Activated CD8-positive, alpha-beta T cell treated with anti-CD3 and anti-CD28 coated beads, Interleukin-2, amount 10 ng/mL, durations not matched to agents 7 days and 5 days (primary cell): ENCODE measurements at regions not wholly inside any gene's neighbourhood (a gene's known extent, or its start where the extent isn't known, plus 50 kb on each side); places are given as distances from the start of the nearest gene placed in this dataset.
A peak's percentile ranks its signal among the peaks of the same experiment; 100 is the strongest.

ENCODE experiments used
- ATAC-seq: fragments of 150-1000 bp; cut with Tn5 transposase; one replicate; pipeline ENCODE4 v1.10.0; 2021; ENCODE audit warnings: moderate library complexity
- CTCF ChIA-PET: fragments of 350-600 bp; sonication (Branson Sonifier 250); formaldehyde crosslinking; loops from one replicate; lab custom pipeline; 2021; ENCODE audit warnings: antibody characterized with exemption; lab: Charles Lee
- POLR2A ChIA-PET: fragments of 350-600 bp; sonication (Branson Sonifier 250); formaldehyde crosslinking; loops from one replicate; lab custom pipeline; 2021; ENCODE audit warnings: antibody characterized with exemption; lab: Charles Lee
- DNase-seq: peaks from one replicate; pipeline ENCODE4 v3.0.0-alpha.2; 2020
- H3K27ac Mint-ChIP-seq: one replicate; pipeline ENCODE4 v1.8.0; 2021; ENCODE audit warnings: mild to moderate bottlenecking, mixed read lengths
- H3K27me3 Mint-ChIP-seq: one replicate; pipeline ENCODE4 v1.8.0; 2021; ENCODE audit warnings: low read depth, mixed read lengths
- H3K36me3 Mint-ChIP-seq: one replicate; pipeline ENCODE4 v1.8.0; 2021; ENCODE audit warnings: low read depth, mixed read lengths
- H3K4me1 Mint-ChIP-seq: one replicate; pipeline ENCODE4 v1.8.0; 2021; ENCODE audit warnings: low read depth, mixed read lengths
- H3K4me3 Mint-ChIP-seq: one replicate; pipeline ENCODE4 v1.8.0; 2021; ENCODE audit warnings: mild to moderate bottlenecking, mixed read lengths
- H3K9me3 Mint-ChIP-seq: one replicate; pipeline ENCODE4 v1.8.0; 2022; ENCODE audit warnings: mixed read lengths; ENCODE audit not compliant: insufficient read depth

DNA sequence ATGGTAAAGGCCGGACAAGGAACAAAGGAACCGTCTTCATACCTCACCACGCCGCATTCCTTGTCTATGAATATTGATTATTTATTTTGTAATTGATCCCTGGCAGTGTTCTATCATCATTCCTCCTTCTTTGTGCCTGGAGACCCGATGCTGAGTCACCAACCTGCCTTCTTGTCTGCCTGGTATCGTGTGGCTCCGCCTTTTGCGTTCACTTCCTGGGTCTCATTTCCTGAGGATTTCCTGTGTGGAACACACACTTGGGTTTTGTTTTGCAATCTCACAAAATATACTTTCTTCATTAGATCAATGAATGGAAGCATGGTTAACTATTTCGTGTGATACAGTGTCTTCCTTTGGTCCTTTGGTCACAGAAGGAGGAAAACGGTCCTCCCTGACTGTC lies 95.5 kb upstream of the SNTG2 start:
- Mint-ChIP-seq H3K4me3 (no peak overlapping the region), H3K27me3 (no peaks in the 10 kb centered on the region), H3K36me3 (peaks cover 12% of the 10 kb centered on the region), H3K27ac (peak overlapping the region; percentile 79), H3K4me1 (peaks cover 17% of the 10 kb centered on the region), H3K9me3 (peaks cover 15% of the 10 kb centered on the region)
- DNase-seq (no peak), ATAC-seq (no peak)
- CTCF ChIA-PET = interaction anchor here (1.3 kb wide), 1 partner anchor 696 kb away, joined by 4 read pairs; no protein-coding TSS in a partner anchor
- POLR2A ChIA-PET = no interaction called here

DNA sequence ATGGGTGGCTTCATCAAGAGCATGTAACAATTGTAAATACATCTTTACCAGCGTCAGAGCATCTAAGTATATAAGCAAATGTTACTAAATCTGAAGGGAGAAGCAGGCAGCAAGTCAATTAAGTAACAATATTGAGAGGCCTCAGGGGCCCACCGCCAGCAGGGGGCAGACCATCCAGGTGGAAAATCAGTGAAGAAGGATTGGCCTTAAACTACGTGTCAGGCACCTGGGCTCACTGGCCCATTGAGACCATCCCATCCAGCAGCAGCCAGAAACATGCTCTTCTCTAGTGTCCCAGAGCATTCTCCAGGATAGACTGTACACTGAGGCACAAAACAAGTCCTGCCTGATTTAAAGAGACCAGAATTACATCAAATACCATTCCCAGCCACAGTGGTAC lies 96.2 kb upstream of the SNTG2 start:
- H3K9me3 Mint-ChIP-seq = peaks cover 15% of the 10 kb centered on the region
- H3K36me3 Mint-ChIP-seq = peaks cover 12% of the 10 kb centered on the region
- POLR2A ChIA-PET = no interaction called here
- no peak overlapping the region for H3K27ac Mint-ChIP-seq
- DNase-seq (peak; percentile 35), ATAC-seq (no peak)
- CTCF ChIA-PET = no interaction called here
- no peaks in the 10 kb centered on the region for H3K27me3 Mint-ChIP-seq
- no peak overlapping the region for H3K4me3 Mint-ChIP-seq
- H3K4me1 Mint-ChIP-seq = peaks cover 17% of the 10 kb centered on the region

DNA sequence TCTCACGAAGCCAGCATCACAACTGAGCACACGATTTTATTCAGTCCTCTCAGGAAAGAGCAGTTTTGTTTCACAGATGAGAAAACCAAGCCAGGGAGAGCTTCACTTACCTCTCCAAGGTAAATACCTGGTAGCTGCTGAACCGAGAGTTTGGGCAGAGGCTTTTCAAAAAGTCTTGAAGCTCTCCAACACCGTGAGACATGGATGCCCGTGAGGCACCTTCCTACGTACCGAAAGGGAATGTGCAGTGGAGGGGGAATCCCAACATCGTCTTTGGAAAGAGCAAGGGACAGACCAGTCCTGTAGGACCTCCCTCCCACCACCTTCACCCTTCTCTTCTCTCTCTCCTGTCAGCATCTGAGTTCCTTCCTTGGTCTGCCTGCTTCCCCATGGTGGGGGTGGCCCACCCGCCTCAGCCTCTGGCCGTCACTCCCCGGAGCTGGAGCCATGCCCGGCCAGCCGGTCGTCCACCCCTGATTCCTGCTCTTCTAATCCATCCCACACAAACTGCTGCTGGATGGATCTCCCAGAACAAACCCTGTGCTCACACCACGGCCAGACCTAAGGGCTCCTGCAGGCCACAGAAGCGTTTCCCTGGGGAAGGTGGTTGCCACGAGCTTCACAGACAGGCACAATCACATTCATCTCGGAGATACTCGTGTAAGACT lies 97.3 kb upstream of the SNTG2 start:
- no peak overlapping the region for H3K27ac Mint-ChIP-seq
- peaks cover 15% of the 10 kb centered on the region for H3K9me3 Mint-ChIP-seq
- no peaks in the 10 kb centered on the region for H3K27me3 Mint-ChIP-seq
- H3K4me3 Mint-ChIP-seq = no peak overlapping the region
- H3K36me3 Mint-ChIP-seq = peaks cover 12% of the 10 kb centered on the region
- ChIA-PET CTCF (no interaction called here), POLR2A (no interaction called here)
- peaks cover 17% of the 10 kb centered on the region for H3K4me1 Mint-ChIP-seq
- DNase-seq (no peak), ATAC-seq (no peak)

DNA sequence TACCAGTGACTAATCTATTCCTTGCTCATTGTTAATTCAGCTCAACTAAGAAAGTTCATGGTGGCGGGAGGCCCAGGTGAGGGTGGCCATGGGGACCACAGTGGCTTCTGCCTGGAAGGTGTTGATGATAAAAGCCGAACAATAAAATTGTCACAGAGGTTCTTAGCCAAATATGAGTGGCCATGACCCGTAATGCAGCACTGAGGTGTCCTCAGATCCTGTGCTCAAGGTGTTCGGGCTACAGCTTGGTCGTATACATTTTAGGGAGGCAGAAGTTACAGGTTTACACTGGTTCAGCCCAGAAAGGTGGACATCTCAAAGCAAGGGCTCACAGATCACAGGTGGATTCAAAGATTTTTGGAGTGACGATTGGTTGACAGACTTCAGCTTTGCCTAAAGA lies 98.5 kb upstream of the SNTG2 start:
- Mint-ChIP-seq H3K9me3 (peaks cover 15% of the 10 kb centered on the region), H3K4me1 (peaks cover 17% of the 10 kb centered on the region), H3K36me3 (peaks cover 12% of the 10 kb centered on the region), H3K27ac (no peak overlapping the region), H3K4me3 (no peak overlapping the region), H3K27me3 (no peaks in the 10 kb centered on the region)
- CTCF ChIA-PET = no interaction called here
- DNase-seq (no peak), ATAC-seq (no peak)
- POLR2A ChIA-PET = no interaction called here

DNA sequence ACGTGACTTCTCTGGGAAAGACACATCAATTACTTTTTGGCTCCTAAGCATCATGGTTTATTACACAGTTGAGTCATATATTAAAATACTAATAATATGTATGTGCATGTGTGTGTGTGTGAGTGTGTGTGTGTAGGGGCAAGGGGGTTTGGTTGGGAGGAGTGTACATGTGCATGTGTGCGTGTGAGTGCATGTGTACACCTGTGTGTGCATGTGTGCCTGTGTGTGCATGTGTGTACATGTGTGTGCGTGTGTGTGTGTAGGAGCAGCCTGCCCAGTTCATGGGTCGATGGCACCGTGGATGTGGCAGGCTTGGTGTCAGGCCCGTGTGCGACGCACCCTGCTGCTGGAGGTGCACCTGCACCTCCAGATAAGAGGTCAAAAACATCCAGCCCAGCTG lies 99.0 kb upstream of the SNTG2 start:
- POLR2A ChIA-PET = no interaction called here

DNA sequence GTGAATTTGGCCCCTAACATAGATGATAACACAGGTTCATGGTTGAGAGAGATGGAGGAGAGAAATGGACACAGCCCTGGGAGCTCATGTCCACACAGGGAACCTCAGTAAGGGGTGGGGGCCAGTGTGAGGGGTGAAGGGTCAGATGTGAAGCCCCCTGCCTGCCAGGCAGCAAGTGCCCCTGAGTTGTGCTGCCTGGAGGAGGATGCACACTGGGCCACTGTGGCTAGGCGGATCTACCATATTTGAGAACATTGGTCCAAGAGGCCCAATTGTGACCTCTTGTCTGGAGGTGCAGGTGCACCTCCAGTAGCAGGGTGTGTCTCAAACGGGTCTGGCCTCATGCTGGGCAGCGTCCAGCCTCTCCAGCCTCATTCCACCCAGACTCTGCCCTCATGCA lies 99.6 kb upstream of the SNTG2 start:
- CTCF ChIA-PET = no interaction called here
- peaks cover 17% of the 10 kb centered on the region for H3K4me1 Mint-ChIP-seq
- no peak for ATAC-seq
- H3K4me3 Mint-ChIP-seq = no peak overlapping the region
- H3K9me3 Mint-ChIP-seq = peaks cover 15% of the 10 kb centered on the region
- H3K36me3 Mint-ChIP-seq = peaks cover 12% of the 10 kb centered on the region
- no peak overlapping the region for H3K27ac Mint-ChIP-seq
- no peak for DNase-seq
- POLR2A ChIA-PET = no interaction called here
- H3K27me3 Mint-ChIP-seq = no peaks in the 10 kb centered on the region

More for the DNA sequence above, 99.0 kb upstream of the SNTG2 start:
- ATAC-seq (no peak), DNase-seq (no peak)
- Mint-ChIP-seq H3K27ac (no peak overlapping the region), H3K4me3 (no peak overlapping the region), H3K4me1 (peaks cover 17% of the 10 kb centered on the region), H3K27me3 (no peaks in the 10 kb centered on the region), H3K36me3 (peaks cover 12% of the 10 kb centered on the region), H3K9me3 (peaks cover 15% of the 10 kb centered on the region)
- CTCF ChIA-PET = no interaction called here

DNA sequence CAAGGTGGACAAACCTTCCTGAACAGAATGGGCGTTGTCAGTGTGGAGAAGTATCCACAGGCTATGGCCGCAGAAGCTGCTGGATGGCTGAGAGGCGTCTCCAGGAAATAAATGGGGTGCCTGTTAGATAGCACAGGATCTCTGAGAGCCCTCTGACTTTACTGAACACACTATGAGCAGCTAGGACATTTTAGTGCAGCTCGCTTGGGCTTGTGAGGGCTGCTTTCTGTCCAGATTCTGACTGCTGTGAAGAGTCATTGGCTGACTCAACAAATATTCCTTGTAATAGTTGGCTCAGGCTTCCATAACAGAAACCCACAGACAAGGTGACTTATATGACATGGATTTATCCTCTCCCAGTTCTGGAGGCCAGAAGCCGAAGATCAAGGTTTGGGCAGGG lies 100.2 kb upstream of the SNTG2 start:
- DNase-seq (no peak), ATAC-seq (no peak)
- Mint-ChIP-seq H3K27me3 (no peaks in the 10 kb centered on the region), H3K4me3 (no peak overlapping the region), H3K4me1 (peaks cover 14% of the 10 kb centered on the region), H3K9me3 (peaks cover 9% of the 10 kb centered on the region), H3K36me3 (peaks cover 12% of the 10 kb centered on the region), H3K27ac (no peak overlapping the region)
- CTCF ChIA-PET = no interaction called here
- POLR2A ChIA-PET = no interaction called here

DNA sequence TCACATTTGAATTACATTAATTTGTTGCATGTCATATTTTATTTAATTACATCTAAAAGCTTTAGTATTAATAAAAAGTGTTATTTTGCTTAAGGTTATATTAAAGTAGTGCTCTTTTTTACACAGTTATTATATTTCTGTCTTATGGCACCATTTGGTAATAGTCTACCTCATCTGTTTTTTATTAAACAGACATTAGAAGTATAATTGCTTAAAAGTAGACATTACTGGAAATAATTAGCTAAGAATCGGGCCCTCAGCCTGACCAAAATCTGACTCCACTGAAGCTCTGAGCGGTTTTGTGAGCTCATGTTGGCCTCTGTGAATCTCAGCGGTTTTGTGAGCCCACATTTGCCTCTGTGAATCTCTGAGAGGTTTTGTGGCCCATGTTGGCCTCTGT lies 102.5 kb upstream of the SNTG2 start:
- DNase-seq (no peak), ATAC-seq (no peak)
- Mint-ChIP-seq H3K36me3 (no peaks in the 10 kb centered on the region), H3K9me3 (no peaks in the 10 kb centered on the region), H3K4me1 (no peaks in the 10 kb centered on the region), H3K27ac (no peak overlapping the region), H3K27me3 (no peaks in the 10 kb centered on the region), H3K4me3 (no peak overlapping the region)
- CTCF ChIA-PET = interaction anchor here (0.6 kb wide), 1 partner anchor 11 kb away, joined by 3 read pairs; no protein-coding TSS in a partner anchor
- POLR2A ChIA-PET = no interaction called here

DNA sequence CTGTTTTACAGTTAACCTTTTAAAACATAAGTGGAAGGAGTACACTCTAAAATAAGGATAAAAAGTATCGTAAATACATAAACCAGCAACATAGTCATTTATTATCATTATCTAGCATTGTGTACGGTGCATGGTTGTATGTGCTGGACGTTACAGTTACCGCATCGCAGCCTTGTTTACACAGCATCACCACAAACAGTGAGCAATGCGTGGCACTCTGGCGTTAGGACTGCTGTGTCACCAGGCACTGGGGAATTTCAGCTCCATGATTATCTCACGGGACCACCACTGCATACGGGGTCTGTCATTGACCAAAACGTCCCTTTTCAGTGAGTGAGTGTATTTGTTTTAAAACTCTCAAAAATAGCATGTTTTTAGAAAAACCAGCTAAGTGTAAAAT lies 103.0 kb upstream of the SNTG2 start:
- no peak for ATAC-seq
- no peaks in the 10 kb centered on the region for H3K27me3 Mint-ChIP-seq
- ChIA-PET CTCF (interaction anchor here (0.6 kb wide), 1 partner anchor 11 kb away, joined by 3 read pairs; no protein-coding TSS in a partner anchor), POLR2A (no interaction called here)
- no peaks in the 10 kb centered on the region for H3K36me3 Mint-ChIP-seq
- H3K4me1 Mint-ChIP-seq = no peaks in the 10 kb centered on the region
- no peak overlapping the region for H3K27ac Mint-ChIP-seq
- H3K4me3 Mint-ChIP-seq = no peak overlapping the region
- H3K9me3 Mint-ChIP-seq = no peaks in the 10 kb centered on the region
- DNase-seq = no peak

DNA sequence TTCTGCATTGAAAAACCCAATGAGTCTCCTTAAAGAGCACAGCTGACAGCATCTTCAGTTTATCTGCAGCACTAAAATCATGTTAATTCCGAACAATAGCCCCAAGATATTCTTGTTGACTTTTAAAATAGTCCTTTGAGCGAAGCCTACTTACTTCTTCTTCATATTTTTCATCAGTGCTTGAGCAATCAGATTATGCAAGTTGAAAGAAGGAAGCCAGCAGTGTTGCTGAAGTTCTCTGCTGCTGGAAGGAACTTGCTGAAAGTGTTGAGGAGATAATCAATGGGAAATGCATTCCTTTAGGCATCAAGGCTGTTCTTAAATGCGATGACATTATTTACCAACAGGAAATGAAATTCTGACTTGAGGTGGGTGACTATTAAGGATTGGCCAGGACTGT lies 105.9 kb upstream of the SNTG2 start:
- Mint-ChIP-seq H3K4me3 (no peak overlapping the region), H3K27me3 (peaks cover 6% of the 10 kb centered on the region), H3K36me3 (no peaks in the 10 kb centered on the region), H3K27ac (no peak overlapping the region), H3K9me3 (no peaks in the 10 kb centered on the region), H3K4me1 (no peaks in the 10 kb centered on the region)
- ChIA-PET CTCF (no interaction called here), POLR2A (no interaction called here)
- DNase-seq (no peak), ATAC-seq (no peak)

DNA sequence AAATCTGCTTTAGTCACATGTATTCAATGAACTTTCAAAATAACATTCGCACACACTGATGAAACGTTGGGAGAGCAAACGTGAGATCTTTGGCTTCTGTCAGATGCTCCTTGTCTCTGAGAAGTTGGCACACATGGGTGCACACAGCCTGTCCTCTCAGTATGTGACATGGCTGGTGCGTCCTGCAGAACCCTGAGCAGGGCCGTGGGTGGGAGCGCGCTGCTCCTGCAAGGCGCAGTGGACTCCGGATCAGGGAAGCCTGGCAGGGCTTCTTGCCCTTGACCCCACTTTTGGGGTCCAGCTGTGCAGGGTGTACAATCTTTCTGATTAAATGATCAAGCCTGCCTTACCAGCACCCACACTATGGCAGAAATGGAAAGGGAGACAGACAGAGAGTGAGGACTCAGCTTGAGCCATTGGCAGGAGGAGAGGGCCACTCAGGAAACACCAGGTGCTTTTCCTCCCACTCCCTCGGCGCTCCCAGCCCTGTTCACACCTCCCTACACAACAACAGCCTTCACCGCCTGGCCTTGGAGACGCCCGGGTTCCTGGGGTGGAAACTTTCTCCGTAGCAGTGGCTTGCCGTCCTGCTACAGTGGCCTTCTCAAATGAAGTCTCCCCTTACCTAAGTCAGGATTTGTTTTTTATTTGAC lies 108.4 kb upstream of the SNTG2 start:
- Mint-ChIP-seq H3K9me3 (no peaks in the 10 kb centered on the region), H3K36me3 (no peaks in the 10 kb centered on the region), H3K27me3 (peaks cover 21% of the 10 kb centered on the region), H3K4me3 (no peak overlapping the region), H3K4me1 (no peaks in the 10 kb centered on the region), H3K27ac (no peak overlapping the region)
- CTCF ChIA-PET = no interaction called here
- POLR2A ChIA-PET = no interaction called here
- ATAC-seq (no peak), DNase-seq (no peak)

DNA sequence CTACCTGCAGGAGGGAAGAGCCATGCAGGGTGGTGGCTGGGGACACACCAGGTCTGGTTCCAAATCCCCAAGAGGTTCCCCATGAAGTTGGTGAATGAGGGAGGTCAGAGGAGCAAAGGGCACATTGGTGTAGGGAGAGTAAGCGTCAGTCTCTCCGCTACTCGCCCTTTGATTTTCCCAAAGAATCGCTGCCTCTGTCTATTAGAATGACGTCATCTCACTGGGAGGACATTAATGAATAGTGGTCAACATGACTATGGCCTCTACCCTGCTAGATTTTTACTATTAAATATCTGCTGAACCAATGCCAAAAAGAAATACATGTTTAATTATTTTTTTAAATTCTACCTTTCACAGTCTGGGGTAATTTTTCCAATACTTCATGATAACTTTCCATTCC lies 109.6 kb upstream of the SNTG2 start:
- ChIA-PET POLR2A (no interaction called here), CTCF (no interaction called here)
- H3K4me1 Mint-ChIP-seq = no peaks in the 10 kb centered on the region
- peaks cover 21% of the 10 kb centered on the region for H3K27me3 Mint-ChIP-seq
- H3K9me3 Mint-ChIP-seq = no peaks in the 10 kb centered on the region
- H3K36me3 Mint-ChIP-seq = no peaks in the 10 kb centered on the region
- no peak overlapping the region for H3K4me3 Mint-ChIP-seq
- DNase-seq (no peak), ATAC-seq (no peak)
- no peak overlapping the region for H3K27ac Mint-ChIP-seq
